Subcutaneous abdominal adipose tissue (tissue), 5 donors: ENCODE measurements at regions not wholly inside any gene's neighbourhood (a gene's known extent, or its start where the extent isn't known, plus 50 kb on each side); places are given as distances from the start of the nearest gene placed in this dataset.

ENCODE experiments used
- H3K27ac ChIP-seq: one replicate; pipeline ENCODE4 v1.7.0; 2013; ENCODE audit warnings: low read depth, mild to moderate bottlenecking, inconsistent platforms, low read length, moderate library complexity
- H3K27me3 ChIP-seq, 5 donors: one replicate each; pipeline ENCODE4 v1.7.0; 2013; ENCODE audit warnings: low read length in 5 of 5, inconsistent platforms in 1 of 5; ENCODE audit not compliant: control insufficient read depth in 5 of 5, insufficient read depth in 4 of 5
- H3K36me3 ChIP-seq, 5 donors: one replicate each; pipeline ENCODE4 v1.7.0; 2013; ENCODE audit warnings: low read length in 5 of 5; ENCODE audit not compliant: control insufficient read depth in 5 of 5, insufficient read depth in 5 of 5
- H3K4me1 ChIP-seq, 5 donors: one replicate each; pipeline ENCODE4 v1.7.0; 2013; ENCODE audit warnings: low read length in 5 of 5, mild to moderate bottlenecking in 3 of 5, moderate library complexity in 1 of 5; ENCODE audit not compliant: control insufficient read depth in 5 of 5, insufficient read depth in 5 of 5
- H3K4me3 ChIP-seq, 5 donors: one replicate each; pipeline ENCODE4 v1.7.0; 2013; ENCODE audit warnings: low read length in 5 of 5, low read depth in 1 of 5
- H3K9ac ChIP-seq, 5 donors: one replicate each; pipeline ENCODE4 v1.7.0; 2013; ENCODE audit warnings: low read length in 5 of 5, mild to moderate bottlenecking in 4 of 5, moderate library complexity in 3 of 5
- H3K9me3 ChIP-seq, 5 donors: one replicate each; pipeline ENCODE4 v1.7.0; 2013; ENCODE audit warnings: low read length in 5 of 5; ENCODE audit not compliant: control insufficient read depth in 5 of 5
- donor health status: healthy.
- donor health status: healthy.
- donor health status: healthy.
- donor health status: healthy.
- donor health status: healthy.

- H3K9ac ChIP-seq, result no peak overlapping the region
- H3K9me3 ChIP-seq, result peaks cover 0 to 2% (median 0%) of the 10 kb centered on the region in 5 donors
- peaks cover 0 to 13% (median 4%) of the 10 kb centered on the region in 5 donors for H3K4me1 ChIP-seq
- H3K27ac ChIP-seq, result no peak overlapping the region
- no peaks in the 10 kb centered on the region for H3K36me3 ChIP-seq
- peaks cover 19 to 44% (median 35%) of the 10 kb centered on the region in 5 donors for H3K27me3 ChIP-seq
- H3K4me3 ChIP-seq, result no peak overlapping the region
These were observed 131.3 kb upstream of the NKX1-1 start for GRCh38 chr4:1537410-1538095.

DNA sequence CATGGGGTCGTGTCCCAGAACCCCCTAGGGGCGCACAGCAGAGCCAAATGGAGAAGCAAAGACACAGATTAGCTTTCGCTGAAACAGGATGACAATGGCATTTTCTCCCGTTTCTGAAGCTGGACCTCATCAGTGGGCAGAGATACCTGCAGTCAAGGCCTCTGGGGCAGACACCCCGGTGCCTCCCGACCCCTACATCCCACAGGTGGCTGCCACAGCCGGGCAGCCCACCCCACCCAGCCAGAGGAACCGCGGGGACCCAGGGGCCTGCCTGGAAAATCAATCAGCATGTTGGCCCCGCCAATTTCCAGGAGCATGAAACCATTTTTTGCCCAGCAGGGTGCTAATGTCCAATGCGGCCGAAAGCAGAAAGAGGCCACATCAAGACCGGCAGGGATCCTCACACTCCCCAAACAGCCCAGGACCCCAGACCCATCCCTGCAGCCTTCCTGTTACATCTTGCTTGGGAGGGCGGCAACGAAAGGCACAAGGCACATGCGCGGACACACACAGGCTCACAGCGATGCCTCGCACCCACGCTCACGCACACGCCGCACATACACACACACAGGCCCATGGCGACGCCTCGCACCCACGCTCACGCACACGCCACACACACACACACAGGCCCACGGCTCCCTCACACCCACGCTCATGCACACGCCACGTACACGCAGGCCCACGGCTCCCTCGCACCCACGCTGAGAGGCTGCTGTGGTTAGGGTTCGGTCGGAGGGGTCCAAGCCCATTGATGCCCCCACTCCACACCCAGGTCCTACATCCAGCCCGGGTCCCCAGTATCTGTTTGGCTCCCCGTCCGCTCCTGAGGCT, 130.6 kb upstream of the NKX1-1 start:
- peaks cover 0 to 2% (median 0%) of the 10 kb centered on the region in 5 donors for H3K9me3 ChIP-seq
- peaks cover 19 to 49% (median 37%) of the 10 kb centered on the region in 5 donors for H3K27me3 ChIP-seq
- H3K4me3 ChIP-seq, result no peak overlapping the region
- H3K4me1 ChIP-seq, result peaks cover 0 to 13% (median 4%) of the 10 kb centered on the region in 5 donors
- no peak overlapping the region for H3K27ac ChIP-seq
- no peak overlapping the region for H3K9ac ChIP-seq
- H3K36me3 ChIP-seq, result no peaks in the 10 kb centered on the region

- no peak overlapping the region for H3K4me3 ChIP-seq
- H3K9ac ChIP-seq, result no peak overlapping the region
- H3K4me1 ChIP-seq, result peaks cover 0 to 10% (median 2%) of the 10 kb centered on the region in 5 donors
- H3K9me3 ChIP-seq, result peaks cover 0 to 2% (median 0%) of the 10 kb centered on the region in 5 donors
- no peak overlapping the region for H3K27ac ChIP-seq
- peaks cover 25 to 50% (median 38%) of the 10 kb centered on the region in 5 donors for H3K27me3 ChIP-seq
- no peaks in the 10 kb centered on the region for H3K36me3 ChIP-seq
These were observed 129.8 kb upstream of the NKX1-1 start for GRCh38 chr4:1535926-1536578.

- H3K9ac ChIP-seq, result no peak overlapping the region
- no peaks in the 10 kb centered on the region for H3K4me1 ChIP-seq
- H3K4me3 ChIP-seq, result no peak overlapping the region
- H3K27ac ChIP-seq, result no peak overlapping the region
- no peaks in the 10 kb centered on the region for H3K36me3 ChIP-seq
- peaks cover 0 to 2% (median 0%) of the 10 kb centered on the region in 5 donors for H3K9me3 ChIP-seq
- H3K27me3 ChIP-seq, result peaks cover 25 to 49% (median 36%) of the 10 kb centered on the region in 5 donors
These were observed 128.8 kb upstream of the NKX1-1 start for GRCh38 chr4:1534876-1535526.

GRCh38 chr4:1534095-1534872, 128.0 kb upstream of the NKX1-1 start:
- Histone ChIP-seq H3K4me1 (no peaks in the 10 kb centered on the region), H3K27me3 (peaks cover 31 to 53% (median 35%) of the 10 kb centered on the region in 5 donors), H3K27ac (no peak overlapping the region), H3K9ac (no peak overlapping the region), H3K36me3 (no peaks in the 10 kb centered on the region), H3K4me3 (no peak overlapping the region), H3K9me3 (peaks cover 0 to 2% (median 0%) of the 10 kb centered on the region in 5 donors)

DNA sequence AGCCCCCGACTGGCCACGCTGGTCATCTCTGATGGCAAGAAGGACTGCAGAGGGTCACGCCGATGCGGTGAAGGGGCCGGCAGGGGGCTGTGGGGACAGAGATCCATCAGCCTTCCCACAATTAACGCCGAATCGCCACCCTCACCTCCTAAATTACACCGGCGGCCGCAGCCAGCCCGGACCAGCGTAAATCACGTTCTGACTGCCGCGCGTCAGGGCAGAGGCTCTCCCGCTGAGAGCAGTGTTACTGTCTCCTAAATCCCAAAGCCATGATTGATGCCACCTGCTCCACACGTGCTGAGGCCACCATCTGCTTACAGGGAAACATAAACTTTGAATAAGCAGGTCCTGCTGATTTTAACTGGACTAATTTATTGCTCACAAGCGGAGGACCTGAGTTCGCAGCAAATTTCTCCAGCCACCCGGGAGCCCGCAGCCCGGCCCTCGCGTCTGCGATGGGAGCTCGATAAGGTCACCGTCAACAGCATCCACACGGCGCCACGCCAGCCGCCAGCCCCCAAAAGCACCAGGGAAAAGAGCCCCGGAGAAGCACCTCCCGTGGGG, 127.3 kb upstream of the NKX1-1 start:
- H3K27ac ChIP-seq, result no peak overlapping the region
- H3K27me3 ChIP-seq, result peaks cover 31 to 52% (median 40%) of the 10 kb centered on the region in 5 donors
- H3K36me3 ChIP-seq, result no peaks in the 10 kb centered on the region
- no peaks in the 10 kb centered on the region for H3K4me1 ChIP-seq
- no peak overlapping the region for H3K4me3 ChIP-seq
- H3K9ac ChIP-seq, result no peak overlapping the region
- H3K9me3 ChIP-seq, result peaks cover 0 to 2% (median 0%) of the 10 kb centered on the region in 5 donors

- H3K27ac ChIP-seq, result no peak overlapping the region
- H3K4me1 ChIP-seq, result no peaks in the 10 kb centered on the region
- H3K9ac ChIP-seq, result no peak overlapping the region
- no peaks in the 10 kb centered on the region for H3K36me3 ChIP-seq
- H3K9me3 ChIP-seq, result peaks cover 0 to 3% (median 0%) of the 10 kb centered on the region in 5 donors
- no peak overlapping the region for H3K4me3 ChIP-seq
- peaks cover 31 to 55% (median 42%) of the 10 kb centered on the region in 5 donors for H3K27me3 ChIP-seq
These were observed 126.5 kb upstream of the NKX1-1 start for GRCh38 chr4:1532549-1533395.

- Histone ChIP-seq H3K36me3 (no peaks in the 10 kb centered on the region), H3K4me1 (no peaks in the 10 kb centered on the region), H3K27me3 (peaks cover 29 to 48% (median 37%) of the 10 kb centered on the region in 5 donors)
These were observed 125.7 kb upstream of the NKX1-1 start for GRCh38 chr4:1531683-1532548.

More at GRCh38 chr4:1531683-1532548, 125.7 kb upstream of the NKX1-1 start:
- peaks cover 0 to 3% (median 0%) of the 10 kb centered on the region in 5 donors for H3K9me3 ChIP-seq
- H3K27ac ChIP-seq, result no peak overlapping the region
- H3K9ac ChIP-seq, result no peak overlapping the region
- H3K4me3 ChIP-seq, result no peak overlapping the region
